NCI-H2227 (cell line): ENCODE measurements at regions not wholly inside any gene's neighbourhood (a gene's known extent, or its start where the extent isn't known, plus 50 kb on each side); places are given as distances from the start of the nearest gene placed in this dataset.
"Not testable (repeated sequence)": the region's sequence is repeated elsewhere in the genome, so short reads cannot be mapped to it uniquely, and the experiment has no call there.

Source experiments
- DNase-seq: peaks from one replicate; lab custom pipeline; 2025; ENCODE audit not compliant: unreplicated experiment; lab: John Stamatoyannopoulos, UW

DNA sequence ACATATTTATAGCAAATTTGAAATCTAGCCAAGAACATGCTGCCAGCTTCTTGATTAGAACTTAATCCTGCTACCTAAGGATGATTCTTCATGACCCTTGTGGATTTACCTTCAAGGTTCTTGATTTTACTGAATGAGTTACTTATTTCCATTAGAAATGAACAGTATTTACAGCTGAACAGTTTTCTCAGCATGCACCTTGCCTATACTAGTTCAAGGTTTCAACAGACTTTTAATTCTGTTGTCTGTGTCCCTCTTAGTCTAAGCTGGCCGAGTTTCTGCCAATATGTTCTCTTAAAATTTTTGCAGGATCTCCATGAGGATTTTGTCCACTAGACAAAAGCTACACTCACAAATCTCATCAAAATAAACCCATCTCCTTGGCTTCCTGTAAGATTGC lies 188.8 kb upstream of the ST8SIA4 start:
- DNase-seq = no peak

DNA sequence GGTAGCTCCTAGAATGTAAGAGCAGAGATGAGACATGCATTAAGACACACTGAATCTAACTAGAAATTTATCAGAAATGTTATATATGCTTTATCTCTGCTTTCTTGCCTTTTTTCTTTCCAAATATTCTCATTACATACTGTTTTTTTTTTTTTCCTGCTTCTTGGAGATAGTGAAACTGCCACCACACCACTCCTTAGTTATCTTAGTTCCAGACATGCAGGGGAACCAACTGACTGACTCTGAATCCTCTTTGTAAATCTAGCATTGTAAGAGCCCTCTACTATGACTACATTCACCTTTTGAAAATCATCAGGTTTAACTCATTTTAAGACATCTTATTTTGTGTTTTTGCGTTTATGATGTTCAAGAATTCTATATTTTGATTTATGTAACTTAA lies 181.3 kb upstream of the ST8SIA4 start:
- DNase-seq = no peak

DNA sequence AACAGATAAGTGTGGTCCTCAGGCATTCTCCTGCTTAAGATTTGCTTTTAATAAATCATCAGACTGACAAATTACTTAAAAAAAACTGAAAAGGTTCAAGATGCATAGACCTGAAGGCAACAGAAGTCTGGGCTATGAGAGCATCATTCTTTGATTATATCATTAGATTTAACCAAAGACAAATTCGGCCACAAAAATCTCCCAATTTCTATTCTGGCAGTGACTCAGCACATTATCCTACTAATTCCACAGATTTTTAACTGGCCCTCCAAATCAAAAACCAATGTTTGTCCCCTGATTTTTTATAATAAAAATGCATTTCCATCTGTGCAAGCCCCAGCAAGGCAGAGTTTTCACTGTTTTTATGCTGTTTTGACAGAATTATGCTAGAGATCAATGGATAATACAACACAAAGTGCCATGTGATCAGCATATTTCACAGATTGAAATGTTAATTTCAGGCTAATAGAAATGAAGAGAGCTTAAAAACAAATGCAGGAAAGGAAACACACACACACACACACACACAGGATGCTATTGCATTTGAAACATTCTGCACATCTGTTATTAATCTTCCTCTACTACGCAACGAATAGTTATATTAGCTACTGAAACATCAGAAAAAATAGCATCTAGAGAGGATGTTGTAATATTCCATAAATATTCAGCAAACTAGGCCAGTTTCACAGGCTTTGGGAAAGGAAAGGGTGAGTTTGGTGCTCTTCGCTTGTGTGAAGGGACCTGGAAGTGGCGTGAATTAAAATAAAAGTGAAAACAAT lies 177.6 kb upstream of the ST8SIA4 start:
- no peak for DNase-seq

DNA sequence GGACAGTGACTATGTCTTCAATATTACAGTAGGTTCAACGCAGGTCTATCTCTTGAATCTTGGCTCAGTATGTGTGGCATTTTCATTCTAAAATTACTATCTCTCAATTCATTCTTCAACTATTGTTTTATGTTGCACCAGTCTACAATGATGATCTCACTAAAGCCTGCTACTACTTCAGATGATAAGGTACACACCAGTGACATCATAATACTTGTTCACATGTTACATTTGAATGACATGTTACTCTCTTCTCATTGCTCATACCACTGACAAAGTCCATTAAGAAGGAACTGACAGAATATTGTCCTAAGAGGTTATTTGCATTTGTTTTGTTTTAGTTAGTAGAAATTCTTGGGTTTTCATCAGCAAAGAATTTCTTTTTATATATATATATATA lies 165.2 kb upstream of the ST8SIA4 start:
- no peak for DNase-seq

DNA sequence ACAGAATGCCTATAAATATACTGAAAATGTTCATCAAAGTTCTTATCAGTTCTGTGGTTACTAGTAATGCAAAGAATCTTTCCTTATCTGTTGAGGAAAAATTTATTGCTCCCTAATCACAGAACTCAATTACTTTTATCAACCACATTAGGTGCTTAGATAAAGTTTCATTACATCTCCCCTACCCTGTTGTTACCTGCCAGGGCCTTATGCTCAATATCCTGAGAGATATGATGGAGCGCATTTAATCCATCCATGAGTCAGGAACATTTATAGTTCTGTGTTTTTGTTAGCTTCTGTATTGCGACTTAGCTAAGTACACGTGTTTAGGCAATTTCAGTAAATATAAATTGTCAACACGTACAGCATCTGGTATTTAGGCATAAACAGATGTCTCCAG lies 164.3 kb upstream of the ST8SIA4 start:
- no peak for DNase-seq

DNA sequence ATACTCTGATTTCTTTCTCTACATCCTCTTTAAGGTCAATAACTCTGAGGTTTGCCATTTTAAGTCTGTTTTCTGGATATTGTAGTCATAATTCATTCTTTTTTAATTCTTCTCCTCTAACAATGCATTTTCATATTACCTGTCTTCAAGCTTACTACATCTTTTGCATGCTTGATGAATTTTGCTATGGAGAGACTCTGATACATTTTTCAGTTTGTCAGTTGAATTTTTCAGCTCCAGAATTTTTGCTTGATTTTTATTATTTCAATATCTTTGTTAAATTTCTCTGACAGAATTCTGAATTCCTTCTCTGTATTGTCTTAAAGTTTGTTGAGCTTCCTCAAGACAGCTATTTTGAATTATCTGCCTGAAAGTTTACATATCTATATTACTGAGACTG lies 159.8 kb upstream of the ST8SIA4 start:
- no peak for DNase-seq

DNA sequence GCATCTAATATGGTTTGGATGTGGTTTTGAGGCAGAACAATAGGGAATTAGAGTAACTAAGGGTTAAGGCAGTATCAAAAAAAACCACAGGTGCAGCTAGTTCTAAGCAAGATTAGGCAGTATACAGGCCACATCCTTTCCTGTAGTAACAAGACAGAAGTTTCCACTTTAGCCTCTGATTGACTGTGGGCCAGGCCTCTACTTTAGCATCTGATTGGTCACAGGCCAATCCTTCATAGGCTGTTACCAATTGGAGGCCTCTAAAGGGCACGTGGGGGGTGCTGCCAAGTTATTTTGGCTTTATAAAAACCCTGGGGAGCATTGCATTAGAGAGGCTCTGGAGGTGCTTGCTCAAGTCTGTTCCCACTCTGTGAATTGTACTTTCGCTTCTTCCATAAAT lies 144.1 kb upstream of the ST8SIA4 start:
- DNase-seq = no peak

DNA sequence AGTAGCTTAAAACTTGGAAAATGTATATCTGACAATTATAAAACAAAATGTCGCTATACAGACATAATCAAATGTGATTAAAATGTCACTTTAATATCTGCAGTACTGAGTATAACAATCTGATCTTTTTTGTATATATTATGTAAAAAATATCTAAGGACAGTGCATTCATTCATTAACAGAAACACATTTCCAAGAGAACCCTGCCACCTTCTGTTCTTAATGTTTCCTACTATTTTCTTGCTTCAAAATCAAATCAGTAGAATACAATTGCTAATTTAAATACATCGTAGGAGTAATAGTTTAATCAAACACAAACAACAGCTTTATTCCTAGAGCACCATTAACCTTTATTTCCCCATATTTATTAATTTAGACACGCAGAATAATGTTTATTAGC lies 142.6 kb upstream of the ST8SIA4 start:
- DNase-seq = no peak

DNA sequence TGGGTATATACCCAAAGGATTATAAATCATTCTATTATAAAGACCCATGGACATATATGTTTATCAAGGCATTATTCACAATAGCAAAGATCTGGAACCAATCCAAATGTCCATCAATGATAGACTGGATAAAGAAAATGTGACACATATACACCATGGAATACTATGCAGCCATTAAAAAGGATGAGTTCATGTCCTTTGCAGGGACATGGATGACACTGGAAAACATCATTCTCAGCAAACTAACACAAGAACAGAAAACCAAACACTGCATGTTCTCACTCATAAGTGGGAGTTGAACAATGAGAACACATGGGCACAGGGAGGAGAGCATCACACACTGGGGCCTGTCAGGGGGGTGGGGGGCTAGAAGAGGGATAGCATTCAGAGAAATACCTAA lies 136.9 kb upstream of the ST8SIA4 start:
- DNase-seq = not testable (repeated sequence)

DNA sequence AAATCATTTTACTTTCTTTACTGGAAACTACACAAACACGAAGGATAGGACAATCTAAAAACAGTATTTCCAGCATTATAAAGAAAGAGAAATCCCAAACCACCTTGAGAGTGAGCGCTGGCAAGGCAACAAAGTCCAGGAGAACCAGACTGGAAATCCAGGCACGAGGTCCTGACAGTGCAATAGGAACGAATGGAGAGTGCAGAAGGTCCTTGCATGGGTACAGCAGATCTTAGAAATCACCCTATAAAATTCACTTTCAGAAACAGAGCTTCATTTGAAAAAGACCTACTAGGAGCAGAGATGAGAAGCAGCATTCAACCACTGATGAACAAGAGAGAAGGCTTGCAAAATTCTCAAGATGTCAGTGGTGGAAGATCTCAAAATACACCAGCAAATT lies 133.7 kb upstream of the ST8SIA4 start:
- no peak for DNase-seq

DNA sequence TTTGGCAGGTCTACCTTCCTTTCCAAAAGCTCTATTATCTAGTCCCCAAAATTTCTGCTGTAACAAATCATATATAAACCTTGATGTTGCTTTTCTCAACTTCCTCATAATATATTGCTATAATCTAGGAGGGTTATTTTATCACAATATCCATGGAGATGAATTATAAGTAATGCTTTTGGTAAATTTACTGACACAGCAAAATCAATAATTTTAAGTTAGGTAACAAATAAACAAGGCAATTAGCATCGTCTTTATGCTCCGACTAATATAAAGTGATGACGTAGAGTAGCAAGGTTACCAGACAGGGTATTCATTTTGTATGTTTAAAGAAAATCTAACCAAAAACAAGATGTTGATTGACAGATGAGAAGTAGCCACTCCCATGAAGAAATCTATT lies 132.3 kb upstream of the ST8SIA4 start:
- no peak for DNase-seq

DNA sequence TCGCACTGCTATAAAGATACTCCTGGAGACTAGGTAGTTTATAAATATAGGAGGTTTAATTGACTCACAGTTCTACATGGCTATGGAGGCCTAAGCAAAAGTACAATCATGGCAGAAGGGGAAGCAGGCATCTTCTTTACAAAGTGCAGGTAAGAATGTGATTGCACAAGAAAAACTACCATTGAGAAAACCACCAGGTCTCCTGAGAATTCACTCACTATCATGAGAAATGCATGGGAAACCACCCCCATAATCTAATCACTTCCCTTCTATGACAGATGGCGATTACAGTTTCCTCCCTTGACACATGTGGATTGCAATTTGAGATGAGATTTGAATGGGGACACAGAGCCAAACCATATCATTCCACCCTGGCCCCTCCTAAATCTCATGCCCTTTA lies 121.2 kb upstream of the ST8SIA4 start:
- DNase-seq = no peak

DNA sequence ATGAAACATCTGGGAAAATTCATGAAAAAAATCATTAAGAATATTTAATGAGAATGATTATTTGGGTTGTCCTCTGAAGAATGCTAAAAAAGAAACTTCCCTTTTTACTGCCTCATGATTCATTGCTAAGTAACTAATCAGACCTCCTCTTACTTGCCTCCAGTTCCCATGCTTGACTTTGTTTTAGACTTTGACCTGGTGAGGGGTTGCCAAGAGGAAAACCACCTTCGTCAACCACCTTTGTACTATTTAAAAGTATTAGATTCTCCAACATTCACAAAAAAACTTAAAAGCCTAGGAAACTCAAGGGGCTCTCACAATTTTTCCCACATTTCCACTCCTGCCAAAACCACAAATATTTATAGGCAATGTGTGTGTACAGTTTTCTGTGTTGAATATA lies 115.2 kb upstream of the ST8SIA4 start:
- DNase-seq = no peak

DNA sequence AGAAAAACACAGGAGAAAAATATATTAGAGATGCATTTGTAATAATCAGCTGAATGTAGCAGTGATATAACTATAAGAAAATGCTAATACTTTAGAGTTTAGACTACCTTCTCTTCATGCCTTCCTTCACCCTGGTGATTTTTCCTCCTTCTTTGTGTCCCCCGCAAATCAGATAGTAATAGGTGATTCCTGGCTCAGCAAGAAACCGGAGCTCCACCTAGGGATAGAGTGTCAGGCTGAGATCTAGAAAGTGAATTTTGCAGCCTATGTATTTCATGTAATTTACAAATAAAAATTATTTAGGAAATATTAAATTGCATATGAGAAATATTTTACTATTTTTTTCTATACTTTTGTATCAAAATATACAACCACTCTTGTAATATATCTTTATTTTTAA lies 109.8 kb upstream of the ST8SIA4 start:
- DNase-seq = no peak

DNA sequence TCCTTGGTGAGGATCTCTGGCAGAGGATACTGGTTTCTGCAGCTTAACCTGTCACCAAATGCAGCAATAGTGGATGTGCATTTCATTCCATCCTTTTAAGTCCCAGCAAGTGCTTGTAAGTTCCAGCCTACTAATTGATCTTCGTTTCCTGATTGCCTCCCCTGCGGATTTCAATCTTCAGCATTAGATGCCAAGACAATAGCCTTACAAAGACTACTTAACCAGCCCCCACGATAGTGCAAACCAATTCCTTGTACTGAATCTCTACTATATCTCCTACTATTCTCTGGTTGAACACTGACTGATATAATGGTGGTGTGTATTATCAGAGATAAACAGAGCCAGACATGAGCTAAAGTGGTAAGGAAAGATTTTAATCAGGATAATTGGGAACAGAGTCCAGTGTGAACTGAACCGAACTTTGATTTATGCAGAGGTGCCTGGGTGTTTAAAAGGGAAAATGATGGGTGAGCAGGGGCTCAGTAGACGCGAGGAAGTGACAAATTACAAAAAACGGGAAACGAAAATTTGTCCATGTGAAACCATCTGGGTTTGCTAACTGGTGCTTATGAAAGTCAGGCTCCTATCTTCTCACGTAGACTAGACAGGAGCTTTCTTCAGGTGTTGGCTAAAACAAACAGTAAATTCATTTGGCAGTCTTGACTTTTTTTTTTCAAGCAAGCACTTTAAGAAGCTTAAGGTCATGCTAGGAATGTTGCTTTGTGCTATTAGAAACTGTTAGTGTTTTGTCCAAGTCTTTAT lies 106.9 kb upstream of the ST8SIA4 start:
- DNase-seq = no peak

DNA sequence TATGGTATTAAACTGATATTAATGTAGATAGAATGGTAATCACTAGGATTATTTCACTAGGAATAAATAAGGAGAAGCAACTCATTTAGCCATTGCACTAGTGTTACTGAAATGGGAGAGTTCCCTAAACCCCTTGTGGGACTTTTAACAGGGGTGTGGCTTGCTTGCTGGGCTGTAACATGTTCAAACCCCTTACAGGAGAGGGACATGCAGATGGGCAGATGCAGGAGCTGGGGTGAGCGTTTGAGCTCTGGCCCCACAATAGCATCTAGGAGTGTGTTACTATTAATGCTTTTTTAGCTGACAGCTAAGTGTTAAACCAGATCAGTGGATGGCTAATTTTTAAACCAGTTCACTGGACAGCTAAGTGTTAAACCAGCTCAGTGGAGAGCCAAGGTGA lies 89.3 kb upstream of the ST8SIA4 start:
- no peak for DNase-seq

DNA sequence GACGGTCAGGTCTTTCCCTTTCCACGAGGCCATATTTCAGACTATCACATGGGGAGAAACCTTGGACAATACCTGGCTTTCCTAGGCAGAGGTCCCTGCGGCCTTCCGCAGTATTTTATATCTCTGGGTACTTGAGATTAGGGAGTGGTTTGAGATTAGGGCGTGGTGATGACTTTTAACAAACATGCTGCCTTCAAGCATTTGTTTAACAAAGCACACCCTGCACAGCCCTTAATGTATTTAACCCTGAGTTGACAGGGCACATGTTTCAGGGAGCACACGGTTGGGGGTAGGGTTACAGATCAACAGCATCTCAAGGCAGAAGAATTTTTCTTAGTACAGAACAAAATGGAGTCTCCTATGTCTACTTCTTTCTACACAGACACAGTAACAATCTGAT lies 80.5 kb upstream of the ST8SIA4 start:
- DNase-seq = not testable (repeated sequence)

DNA sequence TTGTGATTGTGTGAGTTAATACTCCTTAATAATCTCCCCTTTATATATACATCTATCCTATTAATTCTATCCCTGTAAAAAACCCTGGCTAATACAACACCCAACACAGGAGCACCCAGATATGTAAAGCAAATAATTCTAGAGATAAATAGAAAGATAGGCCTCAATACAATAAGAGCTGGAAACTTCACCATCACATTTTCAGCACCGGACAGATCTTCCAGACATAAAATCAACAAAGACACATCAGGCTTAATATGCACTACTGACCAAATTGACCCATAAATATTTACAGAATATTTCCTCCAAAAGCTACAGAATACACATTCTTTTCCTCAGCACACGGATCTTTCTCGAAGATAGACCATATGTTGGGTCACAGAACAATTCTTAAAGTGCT lies 71.0 kb upstream of the ST8SIA4 start:
- DNase-seq = no peak

DNA sequence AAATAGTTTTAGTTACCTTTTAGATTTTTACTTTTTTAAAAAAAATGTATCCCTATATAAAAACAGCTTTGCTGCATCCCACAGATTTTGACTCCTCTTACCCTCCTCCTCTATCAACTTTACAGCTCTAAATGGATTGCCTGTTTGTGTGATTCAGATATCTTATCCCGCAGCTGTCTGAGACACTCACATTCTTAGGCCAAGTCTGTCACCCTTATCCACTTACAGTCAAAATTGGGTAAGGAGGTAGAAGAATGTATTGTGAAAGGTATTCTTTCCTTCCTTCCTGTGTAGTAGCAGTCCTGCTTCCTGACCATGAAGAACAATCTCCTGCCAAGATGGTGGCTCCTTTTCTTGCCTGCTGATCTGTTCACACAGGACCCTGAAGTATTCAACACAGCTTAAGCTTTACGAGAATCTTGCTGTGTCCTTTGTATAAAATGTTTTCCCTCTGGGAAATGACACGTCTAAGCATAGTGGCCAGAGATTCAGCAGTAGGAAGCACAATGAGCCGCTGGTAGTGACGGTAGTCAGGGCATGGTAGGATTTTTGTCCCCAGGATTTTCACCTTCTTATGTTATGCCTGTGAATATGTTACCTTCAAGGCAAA lies 67.7 kb upstream of the ST8SIA4 start:
- no peak for DNase-seq

DNA sequence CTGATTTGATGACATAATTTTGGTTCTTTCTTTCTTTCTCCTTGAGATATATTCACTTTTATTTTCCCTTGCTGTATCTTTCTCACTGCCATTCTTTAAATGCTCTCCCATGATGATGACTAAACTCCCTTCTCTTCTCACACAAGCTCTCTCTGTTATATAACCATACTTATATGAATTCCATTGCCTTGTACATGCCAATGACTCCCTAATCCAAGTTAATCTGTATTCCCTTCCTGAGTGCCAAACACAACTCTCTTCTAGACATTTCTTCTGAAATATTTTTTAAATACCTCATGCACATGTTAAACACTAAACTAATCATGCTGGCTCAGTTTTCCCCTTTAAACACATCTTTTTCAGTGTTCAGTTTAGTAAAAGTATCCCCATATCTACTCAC lies 62.2 kb upstream of the ST8SIA4 start:
- DNase-seq = no peak
